HUES6 (cell line): ENCODE measurements at regions not wholly inside any gene's neighbourhood (a gene's known extent, or its start where the extent isn't known, plus 50 kb on each side); places are given as distances from the start of the nearest gene placed in this dataset.

Experiments
- H3K27ac ChIP-seq: 2 replicates; pipeline ENCODE4 v1.7.0; 2013; ENCODE audit warnings: low read depth, mild to moderate bottlenecking, low read length, inconsistent platforms
- H3K27me3 ChIP-seq: 2 replicates; pipeline ENCODE4 v1.6.1; 2013; ENCODE audit warnings: low read length; ENCODE audit not compliant: control insufficient read depth, insufficient read depth
- H3K36me3 ChIP-seq: 2 replicates; pipeline ENCODE4 v1.6.1; 2013; ENCODE audit warnings: low read length; ENCODE audit not compliant: control insufficient read depth, insufficient read depth
- H3K4me1 ChIP-seq: 2 replicates; pipeline ENCODE4 v1.6.1; 2013; ENCODE audit warnings: low read length; ENCODE audit not compliant: control insufficient read depth, insufficient read depth
- H3K4me3 ChIP-seq: 2 replicates; pipeline ENCODE4 v1.5.1; 2013; ENCODE audit warnings: low read depth, low read length
- H3K9ac ChIP-seq: one replicate; pipeline ENCODE4 v1.6.1; 2013; ENCODE audit warnings: mild to moderate bottlenecking, low read length
- H3K9me3 ChIP-seq: 2 replicates; pipeline ENCODE4 v1.6.1; 2013; ENCODE audit warnings: low read depth, low read length; ENCODE audit not compliant: control insufficient read depth, insufficient read depth

GRCh38 chr3:72214066-72214951 lies 429.4 kb upstream of the PROK2 start:
- Histone ChIP-seq H3K9ac (no peak overlapping the region), H3K4me3 (no peak overlapping the region), H3K27me3 (no peaks in the 10 kb centered on the region), H3K27ac (no peak overlapping the region), H3K9me3 (no peaks in the 10 kb centered on the region), H3K36me3 (no peaks in the 10 kb centered on the region), H3K4me1 (no peaks in the 10 kb centered on the region)

- H3K9me3 ChIP-seq: no peaks in the 10 kb centered on the region
- no peak overlapping the region for H3K9ac ChIP-seq
- H3K4me3 ChIP-seq: no peak overlapping the region
- no peaks in the 10 kb centered on the region for H3K27me3 ChIP-seq
- no peaks in the 10 kb centered on the region for H3K4me1 ChIP-seq
- no peak overlapping the region for H3K27ac ChIP-seq
- H3K36me3 ChIP-seq: no peaks in the 10 kb centered on the region
These were observed 428.5 kb upstream of the PROK2 start for GRCh38 chr3:72213296-72214065.

- no peak overlapping the region for H3K27ac ChIP-seq
- no peak overlapping the region for H3K4me3 ChIP-seq
- no peaks in the 10 kb centered on the region for H3K9me3 ChIP-seq
- H3K4me1 ChIP-seq: no peaks in the 10 kb centered on the region
- no peaks in the 10 kb centered on the region for H3K36me3 ChIP-seq
- H3K9ac ChIP-seq: no peak overlapping the region
- H3K27me3 ChIP-seq: no peaks in the 10 kb centered on the region
These were observed 427.4 kb upstream of the PROK2 start for GRCh38 chr3:72212396-72212795.

GRCh38 chr3:72210261-72210660 lies 425.3 kb upstream of the PROK2 start:
- no peaks in the 10 kb centered on the region for H3K9me3 ChIP-seq
- no peaks in the 10 kb centered on the region for H3K36me3 ChIP-seq
- no peaks in the 10 kb centered on the region for H3K4me1 ChIP-seq
- H3K27me3 ChIP-seq: no peaks in the 10 kb centered on the region
- H3K4me3 ChIP-seq: no peak overlapping the region
- no peak overlapping the region for H3K27ac ChIP-seq
- no peak overlapping the region for H3K9ac ChIP-seq

- Histone ChIP-seq H3K4me1 (peaks cover 15% of the 10 kb centered on the region; the same call in 1 of the 2 replicates), H3K27me3 (no peaks in the 10 kb centered on the region), H3K27ac (no peak overlapping the region), H3K9me3 (peaks cover 7% of the 10 kb centered on the region), H3K9ac (no peak overlapping the region), H3K4me3 (no peak overlapping the region), H3K36me3 (no peaks in the 10 kb centered on the region)
These were observed 420.4 kb upstream of the PROK2 start for GRCh38 chr3:72205297-72205826.

- Histone ChIP-seq H3K27ac (no peak overlapping the region; the same call in 1 of the 2 replicates), H3K9ac (no peak overlapping the region), H3K9me3 (peaks cover 11% of the 10 kb centered on the region), H3K4me3 (no peak overlapping the region), H3K27me3 (no peaks in the 10 kb centered on the region), H3K36me3 (no peaks in the 10 kb centered on the region), H3K4me1 (peaks cover 15% of the 10 kb centered on the region; the same call in 1 of the 2 replicates)
These were observed 419.5 kb upstream of the PROK2 start for GRCh38 chr3:72204452-72204851.

GRCh38 chr3:72203613-72204349 lies 418.8 kb upstream of the PROK2 start:
- no peak overlapping the region for H3K4me3 ChIP-seq
- H3K4me1 ChIP-seq: peaks cover 15% of the 10 kb centered on the region; the same call in 1 of the 2 replicates
- peaks cover 11% of the 10 kb centered on the region for H3K9me3 ChIP-seq
- no peaks in the 10 kb centered on the region for H3K27me3 ChIP-seq
- no peak overlapping the region for H3K9ac ChIP-seq
- no peaks in the 10 kb centered on the region for H3K36me3 ChIP-seq
- H3K27ac ChIP-seq: no peak overlapping the region; the same call in 1 of the 2 replicates

GRCh38 chr3:72203105-72203504 lies 418.2 kb upstream of the PROK2 start:
- Histone ChIP-seq H3K9me3 (peaks cover 11% of the 10 kb centered on the region), H3K27me3 (no peaks in the 10 kb centered on the region), H3K27ac (no peak overlapping the region)

GRCh38 chr3:72200332-72200731 lies 415.4 kb upstream of the PROK2 start:
- H3K9me3 ChIP-seq: peaks cover 11% of the 10 kb centered on the region
- no peak overlapping the region for H3K9ac ChIP-seq
- no peaks in the 10 kb centered on the region for H3K27me3 ChIP-seq
- H3K4me3 ChIP-seq: no peak overlapping the region
- H3K36me3 ChIP-seq: no peaks in the 10 kb centered on the region
- peaks cover 15% of the 10 kb centered on the region; the same call in 1 of the 2 replicates for H3K4me1 ChIP-seq
- H3K27ac ChIP-seq: no peak overlapping the region

More at GRCh38 chr3:72203105-72203504, 418.2 kb upstream of the PROK2 start:
- Histone ChIP-seq H3K9ac (no peak overlapping the region), H3K4me3 (no peak overlapping the region), H3K36me3 (no peaks in the 10 kb centered on the region), H3K4me1 (peaks cover 15% of the 10 kb centered on the region; the same call in 1 of the 2 replicates)

- Histone ChIP-seq H3K27ac (no peak overlapping the region), H3K4me1 (peaks cover 12% of the 10 kb centered on the region; the same call in 1 of the 2 replicates), H3K9ac (no peak overlapping the region), H3K36me3 (no peaks in the 10 kb centered on the region), H3K27me3 (no peaks in the 10 kb centered on the region), H3K4me3 (no peak overlapping the region), H3K9me3 (peaks cover 11% of the 10 kb centered on the region)
These were observed 414.6 kb upstream of the PROK2 start for GRCh38 chr3:72199530-72199929.
